IMR-90 (cell line): ENCODE measurements at regions not wholly inside any gene's neighbourhood (a gene's known extent, or its start where the extent isn't known, plus 50 kb on each side); places are given as distances from the start of the nearest gene placed in this dataset.

Experiments used
- BHLHE40 ChIP-seq: fragments of 150-350 bp; IDR thresholded peaks from 2 replicates; pipeline ENCODE4 v1.6.1; 2016; ENCODE audit warnings: mild to moderate bottlenecking, low read depth, low read length
- CEBPB ChIP-seq: IDR thresholded peaks from 2 replicates; pipeline ENCODE4 v1.6.1; 2012; ENCODE audit warnings: low read depth, low read length, improper control_type of control experiment
- FOS ChIP-seq: fragments of 150-350 bp; IDR thresholded peaks from 2 replicates; pipeline ENCODE4 v1.6.1; 2016; ENCODE audit warnings: low read depth, low read length
- MAFK ChIP-seq: IDR thresholded peaks from 2 replicates; pipeline ENCODE4 v1.6.1; 2012; ENCODE audit warnings: low read depth, low read length, improper control_type of control experiment
- MXI1 ChIP-seq: IDR thresholded peaks from 2 replicates; pipeline ENCODE4 v1.6.1; 2012; ENCODE audit warnings: low read depth, mild to moderate bottlenecking, low read length, moderate library complexity, borderline replicate concordance
- NFE2L2 ChIP-seq: fragments of 150-350 bp; IDR thresholded peaks from 2 replicates; pipeline ENCODE4 v1.6.1; 2016; ENCODE audit warnings: low read depth, mild to moderate bottlenecking, low read length
- POLR2A ChIP-seq: IDR thresholded peaks from 2 replicates; pipeline ENCODE4 v1.6.1; 2012; ENCODE audit warnings: mild to moderate bottlenecking, low read depth, low read length
- RAD21 ChIP-seq: IDR thresholded peaks from 2 replicates; pipeline ENCODE4 v1.6.1; 2012; ENCODE audit warnings: low read length, improper control_type of control experiment
- RCOR1 ChIP-seq: IDR thresholded peaks from 2 replicates; pipeline ENCODE4 v1.6.1; 2012; ENCODE audit warnings: mild to moderate bottlenecking, low read length, improper control_type of control experiment; ENCODE audit not compliant: insufficient replicate concordance
- RFX5 ChIP-seq: IDR thresholded peaks from 2 replicates; pipeline ENCODE4 v1.8.0; 2012; ENCODE audit warnings: low read depth, mild to moderate bottlenecking, low read length, moderate library complexity
- TF ChIP-seq, protein P1 (sequence below): conservative IDR thresholded peaks from 2 replicates; pipeline ENCODE4 v1.5.1; 2012; ENCODE audit warnings: mild to moderate bottlenecking, low read depth, low read length, improper control_type of control experiment
- TF ChIP-seq, protein P2 (sequence below): fragments of 150-350 bp; IDR thresholded peaks from 2 replicates; pipeline ENCODE4 v1.6.1; 2017; ENCODE audit warnings: mild to moderate bottlenecking, antibody characterized with exemption, low read length, low read depth

DNA sequence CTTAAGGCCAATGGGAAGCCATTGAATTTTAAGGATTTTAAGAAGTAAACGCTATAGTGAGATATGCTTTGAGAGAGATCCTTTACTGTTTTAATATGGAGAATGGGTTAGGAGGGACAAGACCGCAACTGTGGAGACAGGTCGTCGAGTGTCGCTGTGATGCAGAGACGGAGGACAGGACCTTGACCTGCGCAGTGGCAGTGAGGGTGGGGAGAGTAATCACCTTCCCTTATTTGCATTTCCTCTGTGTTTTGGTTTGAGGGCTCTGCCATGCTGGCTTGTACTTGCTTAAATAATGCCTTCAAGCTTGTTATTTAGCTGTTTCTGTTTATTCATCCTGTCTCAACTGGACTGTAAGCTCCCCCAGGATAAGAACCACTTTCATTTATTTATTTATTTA, 345.0 kb downstream of the FBXW7 start:
- TF ChIP-seq, protein P1, sequence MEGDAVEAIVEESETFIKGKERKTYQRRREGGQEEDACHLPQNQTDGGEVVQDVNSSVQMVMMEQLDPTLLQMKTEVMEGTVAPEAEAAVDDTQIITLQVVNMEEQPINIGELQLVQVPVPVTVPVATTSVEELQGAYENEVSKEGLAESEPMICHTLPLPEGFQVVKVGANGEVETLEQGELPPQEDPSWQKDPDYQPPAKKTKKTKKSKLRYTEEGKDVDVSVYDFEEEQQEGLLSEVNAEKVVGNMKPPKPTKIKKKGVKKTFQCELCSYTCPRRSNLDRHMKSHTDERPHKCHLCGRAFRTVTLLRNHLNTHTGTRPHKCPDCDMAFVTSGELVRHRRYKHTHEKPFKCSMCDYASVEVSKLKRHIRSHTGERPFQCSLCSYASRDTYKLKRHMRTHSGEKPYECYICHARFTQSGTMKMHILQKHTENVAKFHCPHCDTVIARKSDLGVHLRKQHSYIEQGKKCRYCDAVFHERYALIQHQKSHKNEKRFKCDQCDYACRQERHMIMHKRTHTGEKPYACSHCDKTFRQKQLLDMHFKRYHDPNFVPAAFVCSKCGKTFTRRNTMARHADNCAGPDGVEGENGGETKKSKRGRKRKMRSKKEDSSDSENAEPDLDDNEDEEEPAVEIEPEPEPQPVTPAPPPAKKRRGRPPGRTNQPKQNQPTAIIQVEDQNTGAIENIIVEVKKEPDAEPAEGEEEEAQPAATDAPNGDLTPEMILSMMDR, result no peak
- TF ChIP-seq BHLHE40, result no peak
- TF ChIP-seq RAD21, result no peak
- TF ChIP-seq, protein P2, sequence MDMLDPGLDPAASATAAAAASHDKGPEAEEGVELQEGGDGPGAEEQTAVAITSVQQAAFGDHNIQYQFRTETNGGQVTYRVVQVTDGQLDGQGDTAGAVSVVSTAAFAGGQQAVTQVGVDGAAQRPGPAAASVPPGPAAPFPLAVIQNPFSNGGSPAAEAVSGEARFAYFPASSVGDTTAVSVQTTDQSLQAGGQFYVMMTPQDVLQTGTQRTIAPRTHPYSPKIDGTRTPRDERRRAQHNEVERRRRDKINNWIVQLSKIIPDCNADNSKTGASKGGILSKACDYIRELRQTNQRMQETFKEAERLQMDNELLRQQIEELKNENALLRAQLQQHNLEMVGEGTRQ, result no peak
- TF ChIP-seq POLR2A, result no peak
- no peak for TF ChIP-seq NFE2L2
- no peak for TF ChIP-seq CEBPB
- TF ChIP-seq FOS, result no peak
- no peak for TF ChIP-seq MAFK
- no peak for TF ChIP-seq RCOR1
- TF ChIP-seq RFX5, result no peak
- no peak for TF ChIP-seq MXI1
